Fibroblast of lung (primary cell): ENCODE measurements at regions not wholly inside any gene's neighbourhood (a gene's known extent, or its start where the extent isn't known, plus 50 kb on each side); places are given as distances from the start of the nearest gene placed in this dataset.

Experiments
- DNase-seq, 2 donors: peaks; one replicate each; pipeline versions ENCODE4 v3.0.0 to v3.0.0-alpha.2; 2010; ENCODE audit warnings: low read depth in 2 of 2
- H2AFZ ChIP-seq: 2 replicates; pipeline ENCODE4 v1.5.1; 2012; ENCODE audit warnings: low read length, control low read depth, inconsistent platforms
- H3K27ac ChIP-seq: 2 replicates; pipeline ENCODE4 v1.5.1; 2011; ENCODE audit warnings: low read length, control low read depth; ENCODE audit not compliant: insufficient read depth
- H3K27me3 ChIP-seq: 2 replicates; pipeline ENCODE4 v1.5.1; 2011; ENCODE audit warnings: mild to moderate bottlenecking, low read length; ENCODE audit not compliant: control insufficient read depth, insufficient read depth
- H3K36me3 ChIP-seq: 2 replicates; pipeline ENCODE4 v1.5.1; 2011; ENCODE audit warnings: low read length; ENCODE audit not compliant: control insufficient read depth, insufficient read depth
- H3K4me1 ChIP-seq: 2 replicates; pipeline ENCODE4 v1.5.1; 2011; ENCODE audit warnings: low read length; ENCODE audit not compliant: control insufficient read depth, insufficient read depth; ENCODE audit errors: extremely low read depth
- H3K4me2 ChIP-seq: 2 replicates; pipeline ENCODE4 v1.5.1; 2011; ENCODE audit warnings: low read length, control low read depth; ENCODE audit not compliant: insufficient read depth; ENCODE audit errors: extremely low read depth
- H3K4me3 ChIP-seq, 4 experiments: fragments of 200-600 bp in 1 of 4; sonication (generic) in 1 of 4; replicated peaks in 1 of 4; 2 replicates each; pipeline ENCODE4 v1.5.1; 2011 to 2016; ENCODE audit warnings: low read length in 4 of 4, low read depth in 3 of 4, mild to moderate bottlenecking in 3 of 4, control low read depth in 2 of 4, inconsistent platforms in 1 of 4, mixed read lengths in 1 of 4; ENCODE audit not compliant: insufficient read depth in 1 of 4; ENCODE audit errors: control extremely low read depth in 1 of 4
- H3K79me2 ChIP-seq: 2 replicates; pipeline ENCODE4 v1.5.1; 2012; ENCODE audit warnings: mild to moderate bottlenecking, low read length, inconsistent platforms; ENCODE audit not compliant: control insufficient read depth, insufficient read depth
- H3K9ac ChIP-seq: 2 replicates; pipeline ENCODE4 v1.5.1; 2011; ENCODE audit warnings: mild to moderate bottlenecking, low read length, control low read depth; ENCODE audit not compliant: insufficient read depth
- H3K9me3 ChIP-seq: 2 replicates; pipeline ENCODE4 v1.5.1; 2012; ENCODE audit warnings: low read depth, low read length; ENCODE audit not compliant: control insufficient read depth, insufficient read depth
- H4K20me1 ChIP-seq: 2 replicates; pipeline ENCODE4 v1.5.1; 2011; ENCODE audit warnings: low read length; ENCODE audit not compliant: control insufficient read depth, insufficient read depth; ENCODE audit errors: extremely low read depth
- CTCF ChIP-seq, 2 donors: IDR thresholded peaks in 1 of 2; conservative IDR thresholded peaks in 1 of 2; 1 replicate in 1 of 2; 2 replicates in 1 of 2; pipeline ENCODE4 v1.5.1; 2011 to 2012; ENCODE audit warnings: low read length in 2 of 2, control low read depth in 1 of 2, inconsistent platforms in 1 of 2, low read depth in 1 of 2, mild to moderate bottlenecking in 1 of 2
- EZH2 ChIP-seq: IDR thresholded peaks from 2 replicates; pipeline ENCODE4 v1.5.1; 2012; ENCODE audit warnings: low read length, control low read depth, mild to moderate bottlenecking; ENCODE audit errors: missing control alignments

DNA sequence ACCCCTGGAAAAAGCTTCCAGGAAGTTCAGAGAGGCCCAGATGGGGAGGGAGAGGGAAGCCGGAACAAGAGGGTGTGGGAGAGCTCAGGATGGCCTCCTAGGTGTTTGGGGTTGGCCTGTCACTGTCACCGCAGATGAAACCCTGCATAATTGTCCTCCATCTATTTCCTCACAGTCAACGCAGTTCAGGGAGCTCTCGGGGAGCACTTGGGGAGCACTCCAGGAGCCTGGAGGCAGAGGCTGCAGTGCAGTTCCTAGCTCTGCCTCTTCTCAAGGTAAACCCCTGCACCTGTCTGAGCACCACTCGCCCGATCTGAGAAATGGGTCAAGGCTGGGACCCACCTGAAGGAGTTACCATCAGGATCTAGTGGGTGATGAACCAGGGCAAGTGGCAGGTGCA lies 194.6 kb upstream of the LHX5 start:
- H3K79me2 ChIP-seq, result no peaks in the 10 kb centered on the region
- H2AFZ ChIP-seq, result no peak overlapping the region
- no peak for DNase-seq
- no peak overlapping the region for H3K4me3 ChIP-seq
- H3K27ac ChIP-seq, result no peak overlapping the region
- no peaks in the 10 kb centered on the region for H3K9me3 ChIP-seq
- H3K4me2 ChIP-seq, result no peak overlapping the region
- no peaks in the 10 kb centered on the region for H4K20me1 ChIP-seq
- no peak for TF ChIP-seq CTCF (conservative IDR thresholded peaks at IDR 0.05 in 1 of 2, IDR thresholded peaks at IDR 0.05 in 1 of 2; ENCODE audit: low read depth in 1 of 2, low read length in 2 of 2)
- no peak for TF ChIP-seq EZH2
- H3K27me3 ChIP-seq, result peaks cover 5% of the 10 kb centered on the region
- no peaks in the 10 kb centered on the region for H3K4me1 ChIP-seq
- H3K9ac ChIP-seq, result no peak overlapping the region
- no peaks in the 10 kb centered on the region for H3K36me3 ChIP-seq

GRCh38 chr12:113665457-113665856 lies 193.8 kb upstream of the LHX5 start:
- Histone ChIP-seq H3K27me3 (peaks cover 5% of the 10 kb centered on the region), H3K4me2 (no peak overlapping the region), H3K27ac (no peak overlapping the region), H3K4me3 (no peak overlapping the region), H3K36me3 (no peaks in the 10 kb centered on the region), H3K9ac (no peak overlapping the region), H3K9me3 (no peaks in the 10 kb centered on the region), H3K4me1 (no peaks in the 10 kb centered on the region), H4K20me1 (no peaks in the 10 kb centered on the region), H2AFZ (no peak overlapping the region), H3K79me2 (no peaks in the 10 kb centered on the region)
- TF ChIP-seq CTCF (conservative IDR thresholded peaks at IDR 0.05 in 1 of 2, IDR thresholded peaks at IDR 0.05 in 1 of 2; ENCODE audit: low read depth in 1 of 2, low read length in 2 of 2) (no peak), EZH2 (no peak)
- DNase-seq, result no peak

DNA sequence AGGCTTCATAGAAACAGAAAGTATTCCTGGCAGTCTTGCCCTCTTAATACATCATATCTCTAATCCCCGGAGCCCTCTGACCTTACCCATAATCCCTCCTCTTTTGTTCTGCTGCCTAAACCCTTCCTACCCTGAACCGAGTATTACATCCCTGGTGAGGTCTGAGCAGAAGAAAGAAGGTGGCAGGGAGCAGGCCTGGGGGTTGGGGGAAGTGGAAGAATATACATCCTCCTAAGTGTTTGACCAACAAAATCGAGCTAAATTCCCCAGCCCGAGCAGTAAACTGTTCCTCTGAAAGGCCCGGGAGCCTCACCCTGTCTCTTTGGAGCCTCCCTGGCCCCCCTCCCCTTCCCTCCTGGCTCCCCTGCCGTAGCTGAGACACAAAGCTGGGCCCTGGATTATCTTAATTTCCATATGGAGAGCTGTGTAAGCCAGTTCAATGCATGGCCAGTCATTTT lies 192.6 kb upstream of the LHX5 start:
- Histone ChIP-seq H2AFZ (no peak overlapping the region), H3K27me3 (no peaks in the 10 kb centered on the region), H3K4me2 (no peak overlapping the region), H3K79me2 (no peaks in the 10 kb centered on the region), H3K9ac (no peak overlapping the region), H3K4me1 (no peaks in the 10 kb centered on the region), H3K4me3 (no peak overlapping the region), H4K20me1 (no peaks in the 10 kb centered on the region), H3K27ac (no peak overlapping the region), H3K36me3 (no peaks in the 10 kb centered on the region), H3K9me3 (no peaks in the 10 kb centered on the region)
- DNase-seq, result no peak
- TF ChIP-seq EZH2, result no peak
- TF ChIP-seq CTCF (conservative IDR thresholded peaks at IDR 0.05 in 1 of 2, IDR thresholded peaks at IDR 0.05 in 1 of 2; ENCODE audit: low read depth in 1 of 2, low read length in 2 of 2), result no peak
